Trophoblast cell (in vitro differentiated cells and primary cell): ENCODE measurements at regions not wholly inside any gene's neighbourhood (a gene's known extent, or its start where the extent isn't known, plus 50 kb on each side); places are given as distances from the start of the nearest gene placed in this dataset.

Experiments used
- DNase-seq, 2 donors: peaks; one replicate each; pipeline ENCODE4 v3.0.0-alpha.2; 2016
- H2AFZ ChIP-seq: 2 replicates; pipeline ENCODE4 v1.6.1; 2013; ENCODE audit warnings: low read length, moderate library complexity, mild to moderate bottlenecking; ENCODE audit not compliant: insufficient read depth, poor library complexity
- H2AK5ac ChIP-seq: 2 replicates; pipeline ENCODE4 v1.6.1; 2013; ENCODE audit warnings: mild to moderate bottlenecking, low read length
- H2BK120ac ChIP-seq: 2 replicates; pipeline ENCODE4 v1.6.1; 2013; ENCODE audit warnings: low read length, mild to moderate bottlenecking, moderate library complexity; ENCODE audit not compliant: insufficient read depth, poor library complexity
- H2BK12ac ChIP-seq: 2 replicates; pipeline ENCODE4 v1.6.1; 2013; ENCODE audit warnings: mild to moderate bottlenecking, low read length, moderate library complexity
- H2BK5ac ChIP-seq: 2 replicates; pipeline ENCODE4 v1.6.1; 2013; ENCODE audit warnings: low read length, low read depth, moderate library complexity, mild to moderate bottlenecking; ENCODE audit not compliant: poor library complexity
- H3K14ac ChIP-seq: 2 replicates; pipeline ENCODE4 v1.6.1; 2013; ENCODE audit warnings: mild to moderate bottlenecking, low read length
- H3K18ac ChIP-seq: 2 replicates; pipeline ENCODE4 v1.6.1; 2013; ENCODE audit warnings: mild to moderate bottlenecking, low read length
- H3K23ac ChIP-seq: 2 replicates; pipeline ENCODE4 v1.6.1; 2013; ENCODE audit warnings: low read length
- H3K27ac ChIP-seq: 2 replicates; pipeline ENCODE4 v1.5.1; 2013; ENCODE audit warnings: low read depth, mild to moderate bottlenecking, inconsistent platforms, low read length, moderate library complexity
- H3K27me3 ChIP-seq: 2 replicates; pipeline ENCODE4 v1.6.1; 2013; ENCODE audit warnings: inconsistent platforms, mild to moderate bottlenecking, low read length, moderate library complexity; ENCODE audit not compliant: insufficient read depth
- H3K36me3 ChIP-seq, 2 experiments: 1 replicate in 1 of 2; 2 replicates in 1 of 2; pipeline ENCODE4 v1.6.1; 2013; ENCODE audit warnings: low read length in 2 of 2, mild to moderate bottlenecking in 2 of 2, moderate library complexity in 1 of 2; ENCODE audit not compliant: insufficient read depth in 2 of 2, control insufficient read depth in 1 of 2
- H3K4ac ChIP-seq: 2 replicates; pipeline ENCODE4 v1.6.1; 2013; ENCODE audit warnings: low read depth, mild to moderate bottlenecking, low read length, moderate library complexity
- H3K4me1 ChIP-seq, 2 experiments: 1 replicate in 1 of 2; 2 replicates in 1 of 2; pipeline ENCODE4 v1.6.1; 2013; ENCODE audit warnings: low read length in 2 of 2, mild to moderate bottlenecking in 2 of 2, moderate library complexity in 1 of 2; ENCODE audit not compliant: insufficient read depth in 2 of 2, control insufficient read depth in 1 of 2
- H3K4me2 ChIP-seq: 2 replicates; pipeline ENCODE4 v1.6.1; 2013; ENCODE audit warnings: inconsistent platforms, mild to moderate bottlenecking, low read length, moderate library complexity
- H3K4me3 ChIP-seq: 2 replicates; pipeline ENCODE4 v1.5.1; 2013; ENCODE audit warnings: mild to moderate bottlenecking, low read depth, low read length, inconsistent platforms
- H3K79me1 ChIP-seq: one replicate; pipeline ENCODE4 v1.6.1; 2013; ENCODE audit warnings: low read length
- H3K79me2 ChIP-seq: 2 replicates; pipeline ENCODE4 v1.6.1; 2013; ENCODE audit warnings: low read length, mild to moderate bottlenecking; ENCODE audit not compliant: control insufficient read depth, insufficient read depth, poor library complexity
- H3K9ac ChIP-seq: 2 replicates; pipeline ENCODE4 v1.6.1; 2013; ENCODE audit warnings: mild to moderate bottlenecking, low read length
- H3K9me3 ChIP-seq: 2 replicates; pipeline ENCODE4 v1.6.1; 2013; ENCODE audit warnings: low read depth, mild to moderate bottlenecking, control low read depth, inconsistent platforms, low read length; ENCODE audit not compliant: insufficient read depth
- H4K12ac ChIP-seq: 2 replicates; pipeline ENCODE4 v1.6.1; 2013; ENCODE audit warnings: low read depth, mild to moderate bottlenecking, low read length, moderate library complexity
- H4K8ac ChIP-seq: 2 replicates; pipeline ENCODE4 v1.6.1; 2013; ENCODE audit warnings: low read depth, mild to moderate bottlenecking, low read length, moderate library complexity
- H4K91ac ChIP-seq: one replicate; pipeline ENCODE4 v1.6.1; 2013; ENCODE audit warnings: low read depth, mild to moderate bottlenecking, low read length, moderate library complexity
- whole genome bisulfite sequencing: extraction: QIAGEN DNeasy Blood & Tissue Kit; methylation state at CpG from one replicate; pipeline ENCODE4 v1.1.7; 2013; ENCODE audit warnings: missing lambda C conversion rate; ENCODE audit not compliant: insufficient read length, insufficient coverage; ENCODE audit errors: extremely low coverage; 5-methylcytosine and 5-hydroxymethylcytosine counted together

DNA sequence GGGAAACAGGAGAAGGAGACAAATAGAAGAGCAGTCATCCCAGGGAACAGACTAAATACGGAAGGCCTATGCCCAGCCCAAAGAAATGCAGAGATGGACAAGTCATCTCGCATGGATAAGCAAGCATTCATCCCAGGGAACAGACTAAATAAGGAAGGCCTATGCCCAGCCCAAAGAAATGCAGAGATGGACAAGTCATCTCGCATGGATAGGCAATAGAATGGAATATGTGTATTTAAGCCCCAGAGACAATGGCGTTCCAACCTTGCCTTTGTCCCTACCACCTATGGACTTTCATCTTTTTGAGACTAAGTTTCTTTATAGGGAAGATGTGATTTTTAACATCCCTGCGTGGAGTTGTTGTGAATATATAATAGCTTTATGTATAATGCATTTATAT, 242.2 kb upstream of the TNC start:
- no peak overlapping the region for H3K4me3 ChIP-seq
- no CpG with 5 or more reads among the region's 5 CpGs for WGBS
- no peak overlapping the region for H3K4me2 ChIP-seq
- H3K23ac ChIP-seq: no peak overlapping the region
- H4K91ac ChIP-seq: no peak overlapping the region
- H4K8ac ChIP-seq: no peak overlapping the region
- no peaks in the 10 kb centered on the region for H3K36me3 ChIP-seq
- no peaks in the 10 kb centered on the region for H3K4me1 ChIP-seq
- no peak overlapping the region for H3K4ac ChIP-seq
- no peak overlapping the region for H3K9ac ChIP-seq
- no peak overlapping the region for H3K27ac ChIP-seq
- no peak overlapping the region for H2AFZ ChIP-seq
- no peaks in the 10 kb centered on the region for H3K27me3 ChIP-seq
- no peak overlapping the region for H4K12ac ChIP-seq
- no peak for DNase-seq
- H2BK12ac ChIP-seq: no peak overlapping the region
- H3K79me2 ChIP-seq: no peaks in the 10 kb centered on the region
- no peak overlapping the region for H3K18ac ChIP-seq
- H3K9me3 ChIP-seq: no peaks in the 10 kb centered on the region
- H2AK5ac ChIP-seq: no peak overlapping the region
- H2BK5ac ChIP-seq: no peak overlapping the region
- no peaks in the 10 kb centered on the region for H3K79me1 ChIP-seq
- no peak overlapping the region for H2BK120ac ChIP-seq
- no peak overlapping the region for H3K14ac ChIP-seq

- WGBS: no CpG with 5 or more reads among the region's 2 CpGs
- no peak overlapping the region for H2BK120ac ChIP-seq
- DNase-seq: peak in 1 of 2 donors; percentile 64
These were observed 244.1 kb upstream of the TNC start for GRCh38 chr9:115362101-115362500.

GRCh38 chr9:115362640-115363039, 244.7 kb upstream of the TNC start:
- Histone ChIP-seq H3K18ac (no peak overlapping the region), H4K12ac (no peak overlapping the region), H3K4me1 (no peaks in the 10 kb centered on the region), H2BK120ac (no peak overlapping the region), H2AK5ac (no peak overlapping the region), H2BK12ac (no peak overlapping the region), H3K79me1 (no peaks in the 10 kb centered on the region), H3K4ac (no peak overlapping the region), H3K27me3 (no peaks in the 10 kb centered on the region), H3K9ac (no peak overlapping the region), H3K14ac (no peak overlapping the region), H2AFZ (no peak overlapping the region), H2BK5ac (no peak overlapping the region), H3K27ac (no peak overlapping the region), H3K36me3 (no peaks in the 10 kb centered on the region), H3K79me2 (no peaks in the 10 kb centered on the region), H4K91ac (no peak overlapping the region), H3K9me3 (no peaks in the 10 kb centered on the region), H3K4me2 (no peak overlapping the region), H4K8ac (no peak overlapping the region), H3K4me3 (no peak overlapping the region), H3K23ac (no peak overlapping the region)
- DNase-seq: no peak
- WGBS: no CpG with 5 or more reads among the region's 2 CpGs

More at GRCh38 chr9:115362101-115362500, 244.1 kb upstream of the TNC start:
- Histone ChIP-seq H3K23ac (no peak overlapping the region), H2BK12ac (no peak overlapping the region), H3K4me2 (no peak overlapping the region), H3K79me1 (no peaks in the 10 kb centered on the region), H2BK5ac (no peak overlapping the region), H3K14ac (no peak overlapping the region), H3K18ac (no peak overlapping the region), H4K91ac (no peak overlapping the region), H3K4me3 (no peak overlapping the region), H2AK5ac (no peak overlapping the region), H3K79me2 (no peaks in the 10 kb centered on the region), H3K27ac (no peak overlapping the region), H3K36me3 (no peaks in the 10 kb centered on the region), H4K8ac (no peak overlapping the region), H3K4ac (no peak overlapping the region), H4K12ac (no peak overlapping the region), H3K4me1 (no peaks in the 10 kb centered on the region), H2AFZ (no peak overlapping the region), H3K27me3 (no peaks in the 10 kb centered on the region), H3K9ac (no peak overlapping the region), H3K9me3 (no peaks in the 10 kb centered on the region)

DNA sequence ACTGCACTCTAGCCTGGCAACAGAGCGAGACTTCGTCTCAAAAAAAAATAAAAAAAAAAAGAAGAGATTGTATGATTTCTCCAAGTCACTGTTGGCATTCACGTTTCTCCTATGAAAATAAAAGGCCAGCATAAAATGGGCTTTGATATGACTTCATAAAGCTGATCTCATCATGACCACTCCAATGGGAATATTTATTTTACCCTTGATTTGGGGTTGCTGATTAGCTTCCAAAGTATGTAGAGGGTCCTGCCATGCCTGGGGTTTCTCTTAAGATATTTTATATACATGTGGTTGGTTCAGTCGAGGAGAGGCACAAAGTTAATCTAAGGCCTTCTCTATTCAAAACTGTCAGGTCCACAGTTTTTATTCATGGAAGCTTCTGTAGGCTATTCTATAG, 247.0 kb upstream of the TNC start:
- DNase-seq: no peak
- Histone ChIP-seq H3K4me1 (no peaks in the 10 kb centered on the region), H3K27me3 (no peaks in the 10 kb centered on the region), H3K23ac (no peak overlapping the region), H4K12ac (no peak overlapping the region), H3K27ac (no peak overlapping the region), H2BK5ac (no peak overlapping the region), H3K79me2 (no peaks in the 10 kb centered on the region), H3K4ac (no peak overlapping the region), H3K14ac (no peak overlapping the region), H3K9ac (no peak overlapping the region), H3K4me2 (no peak overlapping the region), H3K18ac (no peak overlapping the region), H4K91ac (no peak overlapping the region), H4K8ac (no peak overlapping the region), H3K9me3 (no peaks in the 10 kb centered on the region), H2AK5ac (no peak overlapping the region), H3K79me1 (no peaks in the 10 kb centered on the region), H2BK120ac (no peak overlapping the region), H2BK12ac (no peak overlapping the region), H3K36me3 (no peaks in the 10 kb centered on the region), H2AFZ (no peak overlapping the region), H3K4me3 (no peak overlapping the region)
- WGBS: no CpG with 5 or more reads among the region's 4 CpGs
